HG02763 (cell line): ENCODE measurements at regions not wholly inside any gene's neighbourhood (a gene's known extent, or its start where the extent isn't known, plus 50 kb on each side); places are given as distances from the start of the nearest gene placed in this dataset.
A peak's percentile ranks its signal among the peaks of the same experiment; 100 is the strongest.

ENCODE experiments used
- ATAC-seq: cut with Tn5 transposase; IDR thresholded peaks from one replicate; pipeline ENCODE4 v1.9.1; 2021; ENCODE audit warnings: mild to moderate bottlenecking, moderate library complexity; ENCODE audit not compliant: unreplicated experiment

DNA sequence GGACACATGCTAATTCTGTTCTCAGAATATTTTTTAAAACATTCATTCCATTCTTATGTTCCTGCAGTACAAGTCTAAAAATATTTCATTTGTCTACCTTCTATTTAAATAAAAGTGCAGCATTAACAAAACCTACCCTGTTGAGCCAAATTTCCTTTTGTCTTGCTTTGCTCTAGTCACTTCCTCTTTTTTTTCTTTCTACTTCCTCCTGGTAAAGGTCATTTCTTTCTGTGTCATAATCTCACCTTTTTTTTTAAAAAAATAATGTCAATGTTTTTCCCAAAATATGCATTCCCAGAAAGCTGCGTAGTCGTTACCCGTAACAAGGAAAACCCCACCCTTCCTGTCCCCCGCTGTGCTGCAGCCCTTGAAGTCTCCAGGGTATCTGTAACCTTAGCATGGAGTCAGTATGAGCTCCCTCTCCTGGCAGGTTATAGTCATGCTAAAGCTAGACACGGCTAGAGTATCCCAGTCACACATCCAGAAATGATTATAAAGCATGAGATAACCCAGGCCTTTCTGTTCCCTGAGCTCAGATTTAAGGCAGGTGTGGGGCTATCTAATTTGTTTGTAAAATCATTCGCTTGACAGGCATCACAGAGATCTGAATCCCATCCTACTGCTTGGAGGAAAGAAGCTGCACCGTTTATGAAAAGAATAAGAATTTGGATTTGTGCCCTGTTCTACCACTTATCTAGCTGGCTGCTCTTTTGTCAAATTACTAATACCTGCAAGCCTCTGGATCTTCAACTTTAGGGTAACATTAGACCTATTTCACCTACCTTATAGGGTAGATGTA lies 51.1 kb upstream of the EED start:
- ATAC-seq: peak; percentile 92

- no peak for ATAC-seq
Measured at GRCh38 chr11:86192519-86193257, 51.9 kb upstream of the EED start.

DNA sequence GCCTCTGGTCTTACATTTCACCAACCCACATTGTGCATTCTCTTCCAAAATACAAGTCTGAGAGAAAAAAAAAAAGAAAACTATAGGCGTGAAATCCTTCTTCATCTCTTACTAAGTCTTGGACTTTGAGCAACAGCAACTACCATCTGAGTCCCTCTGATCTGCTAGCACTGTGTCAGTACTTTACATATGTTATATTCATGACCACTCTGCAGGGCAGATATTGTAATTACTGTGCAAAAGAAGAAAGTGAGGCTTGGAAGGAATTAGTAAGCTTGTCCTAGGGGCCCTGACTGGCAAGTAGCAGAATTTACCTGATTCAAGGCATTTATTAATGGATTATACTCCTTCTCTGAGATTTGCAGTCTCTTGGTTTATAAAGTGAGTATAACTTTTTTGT lies 52.7 kb upstream of the EED start:
- ATAC-seq: no peak

DNA sequence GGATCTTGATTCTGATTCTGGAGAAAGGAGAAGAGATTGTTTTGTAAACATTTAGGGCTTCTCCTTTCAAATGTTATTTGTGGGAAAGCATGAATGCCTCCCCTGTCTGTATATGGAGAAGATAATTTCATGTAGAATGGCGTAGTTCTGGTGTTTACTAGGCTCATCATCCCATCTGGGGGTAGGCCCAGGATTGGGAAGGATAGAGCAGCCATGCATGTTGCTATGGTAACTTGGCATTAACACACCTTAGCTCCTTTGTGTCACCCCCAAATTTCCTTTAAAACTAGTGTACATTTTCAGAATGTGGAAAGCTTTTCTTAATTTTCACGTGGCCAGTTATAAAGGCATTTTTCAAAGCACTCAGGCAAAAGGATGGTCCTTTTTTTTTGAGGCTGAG lies 57.5 kb upstream of the EED start:
- ATAC-seq: no peak

GRCh38 chr11:86186386-86186785 lies 58.2 kb upstream of the EED start:
- no peak for ATAC-seq

GRCh38 chr11:86185381-86185750 lies 59.2 kb upstream of the EED start:
- ATAC-seq: no peak

GRCh38 chr11:86184728-86185380 lies 59.7 kb upstream of the EED start:
- ATAC-seq: no peak

- peak; percentile 30 for ATAC-seq
Measured at GRCh38 chr11:86183694-86184093, 60.9 kb upstream of the EED start.

GRCh38 chr11:86182976-86183584 lies 61.5 kb upstream of the EED start:
- ATAC-seq: peak; percentile 78

DNA sequence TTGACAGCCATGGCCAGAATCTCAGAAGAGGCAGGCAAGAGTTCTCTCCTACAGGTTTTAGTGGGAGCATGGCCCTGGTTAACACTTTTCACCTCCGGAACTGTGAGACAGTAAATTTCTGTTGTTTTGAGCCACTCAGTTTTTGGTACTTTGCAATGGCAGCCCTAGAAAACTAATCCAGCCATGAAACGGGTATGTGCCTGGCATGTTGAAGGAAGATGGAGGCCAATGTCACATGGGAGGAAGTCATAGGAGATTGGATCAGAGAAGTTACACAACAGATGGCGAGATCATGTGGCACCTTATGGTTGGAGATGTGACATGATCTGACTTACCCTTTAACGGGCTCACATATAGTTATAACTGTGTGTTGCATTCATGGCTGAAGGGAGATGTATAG lies 63.2 kb upstream of the EED start:
- no peak for ATAC-seq

- ATAC-seq: no peak
Measured at GRCh38 chr11:86180851-86181250, 63.7 kb upstream of the EED start.

DNA sequence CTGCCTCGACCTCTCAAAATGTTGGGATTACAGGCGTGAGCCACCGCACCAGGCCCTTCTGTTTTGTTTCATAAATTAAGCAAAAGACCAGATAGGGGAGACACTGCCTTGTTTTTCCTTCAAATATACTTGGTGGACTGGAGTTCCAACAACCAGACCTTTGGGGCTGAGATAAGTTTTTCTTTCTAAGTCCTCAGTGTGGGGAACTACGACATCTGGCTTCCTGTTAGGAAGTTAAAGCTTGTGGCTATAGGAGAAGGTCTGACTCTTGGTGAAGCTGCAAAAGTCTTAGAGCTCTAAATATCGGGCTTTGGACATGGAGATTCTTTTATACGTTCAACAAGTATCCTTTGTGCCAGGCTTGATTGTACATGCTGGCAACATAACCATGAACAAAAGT lies 64.1 kb upstream of the EED start:
- ATAC-seq: no peak

DNA sequence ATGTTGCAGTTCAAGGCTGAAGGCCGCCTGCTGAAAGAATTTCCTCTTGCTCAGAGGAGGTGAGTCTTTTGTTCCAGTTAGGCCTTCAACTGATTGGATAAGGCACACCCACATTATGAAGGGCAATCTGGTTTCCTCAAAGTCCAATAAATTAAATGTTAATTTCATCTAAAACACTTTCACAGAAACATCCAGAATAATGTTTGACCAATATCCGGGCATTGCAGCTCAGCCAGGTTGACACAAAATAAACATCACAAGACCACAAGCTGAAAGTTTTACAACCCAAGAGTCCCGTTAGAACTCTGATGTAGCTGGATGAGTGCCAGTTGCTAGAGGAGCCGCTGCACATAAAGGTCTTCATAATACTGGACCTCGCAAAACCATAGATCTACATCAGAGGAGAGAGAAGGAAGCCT lies 64.9 kb upstream of the EED start:
- ATAC-seq: no peak

GRCh38 chr11:86177302-86177701 lies 67.3 kb upstream of the EED start:
- no peak for ATAC-seq

DNA sequence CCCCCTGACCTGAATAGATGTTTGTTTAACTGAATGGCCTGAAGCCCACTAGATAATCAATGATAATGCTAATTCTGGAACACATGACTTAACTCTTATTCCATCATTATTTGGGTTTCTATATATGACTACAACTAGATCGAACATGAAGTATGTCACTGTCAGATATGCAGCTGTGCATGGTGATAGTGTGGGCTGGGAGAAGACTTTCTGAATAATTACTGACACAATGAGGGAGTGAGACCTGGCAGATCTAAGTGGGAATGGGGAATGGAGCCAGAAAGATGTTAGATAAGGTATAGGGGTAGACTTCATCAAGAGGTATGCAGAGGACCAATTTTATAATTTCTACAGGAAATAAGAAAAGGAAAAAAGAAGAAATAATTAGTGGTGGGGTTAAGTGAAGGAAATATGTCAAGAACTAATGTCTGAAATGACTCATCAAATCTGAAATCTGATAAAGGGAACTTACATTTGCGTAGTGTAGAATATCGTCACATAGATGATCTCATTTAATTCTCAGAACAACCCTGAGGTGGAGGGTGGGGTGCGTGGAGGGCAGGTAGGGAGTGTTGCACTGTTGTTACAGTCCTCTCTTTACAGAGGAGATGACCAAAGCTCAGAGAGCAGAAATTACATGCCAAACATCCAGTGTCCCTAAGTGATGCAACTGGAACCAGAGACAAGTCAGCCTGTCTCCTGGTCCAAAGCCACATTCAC lies 68.2 kb upstream of the EED start:
- no peak for ATAC-seq

DNA sequence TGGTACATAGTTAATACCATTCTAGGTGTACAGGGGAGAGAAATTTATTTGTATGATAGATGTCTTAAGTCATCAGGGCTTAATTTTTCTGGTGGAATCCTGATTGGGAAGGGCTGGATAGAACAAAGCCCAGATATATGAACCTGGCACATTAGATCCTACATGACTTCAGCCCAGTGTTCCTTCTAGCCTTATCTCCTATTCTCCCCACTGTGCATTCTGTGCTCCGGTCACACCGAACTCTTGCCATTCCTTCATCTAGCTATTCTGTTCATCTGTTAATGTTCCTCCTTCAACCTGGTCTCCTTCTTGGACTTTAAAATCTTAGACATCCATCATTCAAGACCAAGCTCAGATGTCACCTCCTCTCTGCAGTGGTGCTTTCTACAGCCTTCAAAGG lies 68.9 kb upstream of the EED start:
- ATAC-seq: no peak

DNA sequence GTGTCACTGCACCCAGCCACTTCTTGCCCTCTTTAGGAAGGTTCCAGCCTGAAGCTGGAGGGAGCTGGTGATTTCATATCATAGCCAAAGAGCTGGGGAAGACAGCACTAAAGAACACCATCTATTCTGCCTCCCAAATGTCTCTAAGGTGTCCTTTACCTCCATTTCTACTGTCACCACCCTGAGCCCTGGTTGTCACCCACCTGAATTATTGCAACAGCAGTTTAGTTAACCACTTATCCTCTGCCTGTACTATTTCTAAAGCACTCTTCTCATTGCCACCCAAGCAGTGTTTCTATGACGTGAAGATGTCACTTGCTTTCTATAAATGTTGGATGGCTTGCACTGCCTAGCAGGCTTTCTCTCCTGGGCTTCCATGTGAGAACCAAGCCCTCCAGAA lies 69.4 kb upstream of the EED start:
- ATAC-seq: no peak

- no peak for ATAC-seq
Measured at GRCh38 chr11:86174101-86175046, 70.2 kb upstream of the EED start.

DNA sequence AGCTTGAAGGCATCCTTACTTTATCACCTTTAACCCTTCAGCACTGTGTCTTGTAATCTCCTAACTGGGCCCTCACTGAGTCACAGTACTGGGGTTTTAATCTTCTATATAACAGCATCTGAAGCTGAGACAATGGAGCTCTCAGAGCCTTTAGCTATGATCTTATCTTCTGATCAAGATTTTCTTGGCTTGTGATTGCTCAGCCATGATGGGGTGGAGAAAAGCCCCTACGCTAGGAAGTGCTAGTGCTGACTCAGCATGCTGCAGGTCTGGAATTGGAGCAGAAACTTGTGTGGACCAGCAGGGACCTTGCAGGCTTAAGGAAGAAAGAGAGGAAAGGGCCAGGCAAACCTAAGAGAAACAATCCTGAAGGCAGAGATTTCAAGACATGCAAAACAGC lies 71.7 kb upstream of the EED start:
- no peak for ATAC-seq

- ATAC-seq: no peak
Measured at GRCh38 chr11:86171627-86172026, 72.9 kb upstream of the EED start.
